ENCODE measurements at regions not wholly inside any gene's neighbourhood (a gene's known extent, or its start where the extent isn't known, plus 50 kb on each side); places are given as distances from the start of the nearest gene placed in this dataset.

DNA sequence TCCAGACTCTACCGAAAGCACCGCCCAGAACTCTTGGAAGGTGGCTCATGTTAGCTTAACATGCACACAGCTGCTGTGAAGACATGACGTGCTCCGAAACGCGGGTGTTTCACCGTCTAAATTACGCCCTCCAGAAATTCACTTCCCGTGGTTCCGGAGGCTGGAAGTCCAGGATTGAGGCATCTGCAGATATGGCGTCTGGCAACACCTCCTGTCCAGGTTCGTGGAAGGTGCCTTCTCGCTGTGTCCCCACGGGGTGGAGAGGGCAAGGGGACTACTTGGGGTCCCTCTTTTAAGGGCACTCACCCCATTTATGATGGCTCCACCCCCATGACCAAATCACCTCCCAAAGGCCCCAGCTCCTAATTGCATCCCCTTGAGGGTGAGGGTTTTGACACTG lies 348.0 kb upstream of the IRX2 start:
- TF ChIP-seq POLR2AphosphoS5 (IDR thresholded peaks at IDR 0.05): no peak
- no peak for TF ChIP-seq EP300 (IDR thresholded peaks at IDR 0.05)
- TF ChIP-seq, protein P1, sequence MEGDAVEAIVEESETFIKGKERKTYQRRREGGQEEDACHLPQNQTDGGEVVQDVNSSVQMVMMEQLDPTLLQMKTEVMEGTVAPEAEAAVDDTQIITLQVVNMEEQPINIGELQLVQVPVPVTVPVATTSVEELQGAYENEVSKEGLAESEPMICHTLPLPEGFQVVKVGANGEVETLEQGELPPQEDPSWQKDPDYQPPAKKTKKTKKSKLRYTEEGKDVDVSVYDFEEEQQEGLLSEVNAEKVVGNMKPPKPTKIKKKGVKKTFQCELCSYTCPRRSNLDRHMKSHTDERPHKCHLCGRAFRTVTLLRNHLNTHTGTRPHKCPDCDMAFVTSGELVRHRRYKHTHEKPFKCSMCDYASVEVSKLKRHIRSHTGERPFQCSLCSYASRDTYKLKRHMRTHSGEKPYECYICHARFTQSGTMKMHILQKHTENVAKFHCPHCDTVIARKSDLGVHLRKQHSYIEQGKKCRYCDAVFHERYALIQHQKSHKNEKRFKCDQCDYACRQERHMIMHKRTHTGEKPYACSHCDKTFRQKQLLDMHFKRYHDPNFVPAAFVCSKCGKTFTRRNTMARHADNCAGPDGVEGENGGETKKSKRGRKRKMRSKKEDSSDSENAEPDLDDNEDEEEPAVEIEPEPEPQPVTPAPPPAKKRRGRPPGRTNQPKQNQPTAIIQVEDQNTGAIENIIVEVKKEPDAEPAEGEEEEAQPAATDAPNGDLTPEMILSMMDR (IDR thresholded peaks at IDR 0.05): no peak
